IMR-90 (cell line): ENCODE measurements at regions not wholly inside any gene's neighbourhood (a gene's known extent, or its start where the extent isn't known, plus 50 kb on each side); places are given as distances from the start of the nearest gene placed in this dataset.

Experiments used
- ATAC-seq: fragments of 200-7000 bp; cut with Tn5 transposase; 2 replicates; pipeline ENCODE4 v1.9.1; 2020; ENCODE audit warnings: low read depth, mild to moderate bottlenecking, moderate library complexity
- BruUV-seq: library from RNA; stranded (reverse); fragments of 400-500 nt; replicated peaks from 2 replicates; lab custom pipeline; 2021; lab: Mats Ljungman, UMichigan
- CTCF ChIA-PET: fragments of 300-600 bp; formaldehyde crosslinking; extraction: SDS; loops from one replicate; lab custom pipeline; 2021; ENCODE audit warnings: antibody characterized with exemption; lab: Yijun Ruan, JAX
- POLR2A ChIA-PET: fragments of 300-600 bp; sonication (Branson Sonifier 250); formaldehyde crosslinking; loops from one replicate; lab custom pipeline; 2022; ENCODE audit warnings: antibody characterized with exemption; ENCODE audit not compliant: unreplicated experiment; lab: Charles Lee
- DNase-seq: peaks from one replicate; pipeline ENCODE4 v3.0.0; 2013
- H2AFZ ChIP-seq: replicated peaks from 2 replicates; pipeline ENCODE3; 2013; ENCODE audit warnings: low read length, mild to moderate bottlenecking; ENCODE audit not compliant: poor library complexity
- H2AK5ac ChIP-seq: 2 replicates; pipeline ENCODE4 v1.6.1; 2013; ENCODE audit warnings: low read depth, low read length, inconsistent platforms
- H2AK9ac ChIP-seq: replicated peaks from 2 replicates; pipeline ENCODE3; 2013; ENCODE audit warnings: mild to moderate bottlenecking, low read depth, low read length, moderate library complexity; ENCODE audit not compliant: poor library complexity
- H2BK120ac ChIP-seq: 2 replicates; pipeline ENCODE4 v1.6.1; 2013; ENCODE audit warnings: low read depth, low read length, inconsistent platforms
- H2BK15ac ChIP-seq: 3 replicates; pipeline ENCODE4 v1.6.1; 2013; ENCODE audit warnings: low read depth, low read length, inconsistent platforms
- H2BK20ac ChIP-seq: 2 replicates; pipeline ENCODE4 v1.6.1; 2013; ENCODE audit warnings: low read depth, mild to moderate bottlenecking, inconsistent platforms, low read length, moderate library complexity
- H2BK5ac ChIP-seq: 2 replicates; pipeline ENCODE4 v1.6.1; 2013; ENCODE audit warnings: mild to moderate bottlenecking, low read depth, low read length, inconsistent platforms; ENCODE audit not compliant: poor library complexity, severe bottlenecking
- H3K14ac ChIP-seq: replicated peaks from 2 replicates; pipeline ENCODE4 v1.6.1; 2013; ENCODE audit warnings: low read depth, low read length, inconsistent platforms
- H3K18ac ChIP-seq: 2 replicates; pipeline ENCODE4 v1.6.1; 2013; ENCODE audit warnings: low read depth, low read length, control low read depth
- H3K23ac ChIP-seq: 2 replicates; pipeline ENCODE4 v1.6.1; 2013; ENCODE audit warnings: low read depth, low read length, inconsistent platforms
- H3K27ac ChIP-seq: 2 replicates; pipeline ENCODE4 v1.5.1; 2013; ENCODE audit warnings: mild to moderate bottlenecking, control low read depth, low read length; ENCODE audit not compliant: insufficient read depth
- H3K27me3 ChIP-seq: 2 replicates; pipeline ENCODE4 v1.6.1; 2013; ENCODE audit warnings: low read length; ENCODE audit not compliant: control insufficient read depth, insufficient read depth
- H3K36me3 ChIP-seq: 2 replicates; pipeline ENCODE4 v1.6.1; 2013; ENCODE audit warnings: low read length, mixed read lengths; ENCODE audit not compliant: control insufficient read depth, insufficient read depth
- H3K4ac ChIP-seq: 2 replicates; pipeline ENCODE4 v1.6.1; 2013; ENCODE audit warnings: low read depth, low read length, inconsistent platforms
- H3K4me1 ChIP-seq: 2 replicates; pipeline ENCODE4 v1.6.1; 2013; ENCODE audit warnings: low read length, mixed read lengths; ENCODE audit not compliant: control insufficient read depth, insufficient read depth
- H3K4me2 ChIP-seq: 2 replicates; pipeline ENCODE4 v1.6.1; 2013; ENCODE audit warnings: low read depth, mild to moderate bottlenecking, control low read depth, low read length, moderate library complexity
- H3K4me3 ChIP-seq: 2 replicates; pipeline ENCODE4 v1.5.1; 2013; ENCODE audit warnings: low read depth, mild to moderate bottlenecking, control low read depth, low read length, moderate library complexity; ENCODE audit not compliant: insufficient read depth
- H3K56ac ChIP-seq: 2 replicates; pipeline ENCODE4 v1.6.1; 2013; ENCODE audit warnings: low read length, inconsistent platforms; ENCODE audit not compliant: insufficient read depth; ENCODE audit errors: extremely low read depth
- H3K79me1 ChIP-seq, 2 experiments: 2 replicates each; pipeline ENCODE4 v1.6.1; 2013; ENCODE audit warnings: low read length in 2 of 2, inconsistent platforms in 1 of 2, low read depth in 1 of 2
- H3K9ac ChIP-seq: 2 replicates; pipeline ENCODE4 v1.6.1; 2013; ENCODE audit warnings: low read depth, low read length, control low read depth
- H3K9me1 ChIP-seq: 2 replicates; pipeline ENCODE4 v1.6.1; 2013; ENCODE audit warnings: low read length, inconsistent platforms; ENCODE audit not compliant: insufficient read depth
- H3K9me3 ChIP-seq: 2 replicates; pipeline ENCODE4 v1.6.1; 2013; ENCODE audit warnings: low read length; ENCODE audit not compliant: control insufficient read depth, insufficient read depth
- H4K20me1 ChIP-seq: 2 replicates; pipeline ENCODE4 v1.6.1; 2013; ENCODE audit warnings: low read length, inconsistent platforms; ENCODE audit not compliant: insufficient read depth
- H4K5ac ChIP-seq: 2 replicates; pipeline ENCODE4 v1.6.1; 2013; ENCODE audit warnings: mild to moderate bottlenecking, low read depth, low read length, control low read depth
- H4K8ac ChIP-seq, 2 experiments: 2 replicates each; pipeline ENCODE4 v1.6.1; 2013; ENCODE audit warnings: low read depth in 2 of 2, low read length in 2 of 2, control low read depth in 1 of 2, inconsistent platforms in 1 of 2
- H4K91ac ChIP-seq: 2 replicates; pipeline ENCODE4 v1.6.1; 2013; ENCODE audit warnings: low read depth, low read length, inconsistent platforms; ENCODE audit not compliant: insufficient read depth
- BHLHE40 ChIP-seq: fragments of 150-350 bp; IDR thresholded peaks from 2 replicates; pipeline ENCODE4 v1.6.1; 2016; ENCODE audit warnings: mild to moderate bottlenecking, low read depth, low read length
- CEBPB ChIP-seq: IDR thresholded peaks from 2 replicates; pipeline ENCODE4 v1.6.1; 2012; ENCODE audit warnings: low read depth, low read length, improper control_type of control experiment
- CTCF ChIP-seq: conservative IDR thresholded peaks from 2 replicates; pipeline ENCODE4 v1.5.1; 2012; ENCODE audit warnings: mild to moderate bottlenecking, low read depth, low read length, improper control_type of control experiment
- MAZ ChIP-seq: IDR thresholded peaks from 2 replicates; pipeline ENCODE4 v1.6.1; 2012; ENCODE audit warnings: low read depth, mild to moderate bottlenecking, low read length, improper control_type of control experiment, moderate library complexity, borderline replicate concordance
- RCOR1 ChIP-seq: IDR thresholded peaks from 2 replicates; pipeline ENCODE4 v1.6.1; 2012; ENCODE audit warnings: mild to moderate bottlenecking, low read length, improper control_type of control experiment; ENCODE audit not compliant: insufficient replicate concordance
- RFX5 ChIP-seq: IDR thresholded peaks from 2 replicates; pipeline ENCODE4 v1.8.0; 2012; ENCODE audit warnings: low read depth, mild to moderate bottlenecking, low read length, moderate library complexity
- WGBS, 2 experiments: methylation state at CpG; one replicate each; pipeline versions ENCODE4 v1.1.5 to v1.1.7; 2013; ENCODE audit warnings: missing lambda C conversion rate in 2 of 2; ENCODE audit not compliant: insufficient read length in 1 of 2; ENCODE audit errors: extremely low coverage in 2 of 2; 5-methylcytosine and 5-hydroxymethylcytosine counted together
- dilution Hi-C: fragments of 300-500 bp; cut with HindIII; formaldehyde crosslinking; loops from one replicate; pipeline ENCODE4 v1.14.3; 2018; ENCODE audit warnings: low sequenced_read_pairs; ENCODE audit not compliant: unreplicated experiment
- in situ Hi-C: fragments of 300-500 bp; cut with MboI; formaldehyde crosslinking; loops from 3 replicates; pipeline ENCODE4 v1.14.3; 2019; ENCODE audit warnings: low sequenced_read_pairs, inconsistent platforms, mixed read lengths
- intact Hi-C: fragments of 100-400 bp; cut with micrococcal nuclease; formaldehyde crosslinking; loops from 2 replicates; pipeline ENCODE4 v1.10.0; 2022

DNA sequence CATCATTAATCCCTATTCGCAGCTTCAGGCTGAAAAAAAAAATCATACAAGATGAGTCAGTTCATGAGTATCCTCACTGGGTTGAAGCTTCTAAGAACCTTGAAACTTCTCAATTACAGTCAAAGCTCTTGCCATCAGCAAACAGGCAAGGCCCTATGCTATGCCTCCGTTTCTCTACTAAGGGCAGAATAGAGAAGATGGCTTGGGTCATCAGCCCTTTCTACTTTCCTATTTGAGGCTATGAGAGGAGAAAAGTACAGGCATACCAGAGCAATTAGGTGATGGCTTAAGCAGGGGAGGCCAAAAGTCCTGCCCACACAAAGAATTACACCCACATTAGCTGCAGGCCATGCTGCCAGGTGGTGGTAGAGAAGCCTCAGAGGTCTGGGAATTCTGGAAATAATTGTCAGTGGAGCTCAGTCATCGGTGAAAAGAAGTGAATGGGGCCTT is 89.0 kb downstream of the MRPL46 start:
- Histone ChIP-seq H3K9me1 (no peaks in the 10 kb centered on the region), H2BK120ac (no peak overlapping the region), H3K9me3 (no peaks in the 10 kb centered on the region), H3K4me1 (no peaks in the 10 kb centered on the region), H3K9ac (no peak overlapping the region), H3K14ac (no peak overlapping the region), H2BK5ac (no peak overlapping the region), H3K4ac (no peak overlapping the region), H4K91ac (no peak overlapping the region), H3K4me2 (no peak overlapping the region), H3K36me3 (no peaks in the 10 kb centered on the region), H4K5ac (no peak overlapping the region), H4K20me1 (no peaks in the 10 kb centered on the region), H2AK5ac (no peak overlapping the region), H2BK15ac (no peak overlapping the region), H3K4me3 (no peak overlapping the region), H3K27ac (no peak overlapping the region), H2AK9ac (no peak overlapping the region), H3K18ac (no peak overlapping the region), H3K23ac (no peak overlapping the region), H3K79me1 (no peaks in the 10 kb centered on the region), H4K8ac (no peak overlapping the region), H3K27me3 (0 out of 2 replicates have a peak, but pooled peaks cover 2% of the 10 kb centered on the region), H2BK20ac (no peak overlapping the region), H2AFZ (no peak overlapping the region), H3K56ac (no peak overlapping the region)
- DNase-seq: peak; percentile 37
- no peak for ATAC-seq
- intact Hi-C loops (no loop called here), dilution Hi-C loops (no loop called here), in situ Hi-C loops (no loop called here)
- CTCF ChIA-PET: no interaction called here
- WGBS, 2 experiments: no CpG with 5 or more reads among the region's 3 CpGs
- no peak for TF ChIP-seq RFX5
- TF ChIP-seq RCOR1: no peak
- TF ChIP-seq CTCF: no peak
- no peak for TF ChIP-seq BHLHE40
- no peak for TF ChIP-seq MAZ
- TF ChIP-seq CEBPB: no peak
- POLR2A ChIA-PET: no interaction called here
- no TSS peak for BruUV-seq
